GM19043 (cell line): ENCODE measurements at regions not wholly inside any gene's neighbourhood (a gene's known extent, or its start where the extent isn't known, plus 50 kb on each side); places are given as distances from the start of the nearest gene placed in this dataset.
"Not testable (repeated sequence)": the region's sequence is repeated elsewhere in the genome, so short reads cannot be mapped to it uniquely, and the experiment has no call there.

Source experiments
- ATAC-seq: cut with Tn5 transposase; IDR thresholded peaks from one replicate; pipeline ENCODE4 v1.9.1; 2021; ENCODE audit warnings: low read depth; ENCODE audit not compliant: unreplicated experiment

GRCh38 chr2:235430366-235431083 is 63.3 kb upstream of the AGAP1 start:
- ATAC-seq, result no peak

- no peak for ATAC-seq
Measured at GRCh38 chr2:235432741-235433520, 60.9 kb upstream of the AGAP1 start.

GRCh38 chr2:235433860-235434259 is 60.0 kb upstream of the AGAP1 start:
- ATAC-seq, result no peak

- ATAC-seq, result no peak
Measured at GRCh38 chr2:235439959-235440662, 53.7 kb upstream of the AGAP1 start.

- ATAC-seq, result not testable (repeated sequence)
Measured at GRCh38 chr2:235443580-235443979, 50.3 kb upstream of the AGAP1 start.
